ENCODE measurements at regions not wholly inside any gene's neighbourhood (a gene's known extent, or its start where the extent isn't known, plus 50 kb on each side); places are given as distances from the start of the nearest gene placed in this dataset.

DNA sequence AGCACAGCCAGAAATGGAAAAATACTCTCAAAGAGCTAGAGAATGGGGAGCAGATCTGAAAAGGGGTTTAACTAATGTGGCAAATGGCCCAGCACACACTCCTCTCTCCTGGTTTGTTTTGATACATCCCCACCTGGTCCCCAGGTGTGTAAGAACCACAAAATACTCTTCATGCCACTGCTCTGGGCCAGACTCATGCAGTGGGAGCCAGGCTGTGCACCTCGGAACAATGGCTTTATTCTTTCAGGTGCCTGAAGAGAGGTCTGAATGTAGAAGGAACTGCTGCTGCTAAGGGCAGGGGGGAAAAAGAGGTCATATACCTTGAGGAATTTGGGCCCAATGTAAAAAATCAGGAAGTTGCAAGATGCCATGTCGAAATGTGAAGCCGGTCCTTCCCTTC is 123.9 kb upstream of the ADAMTSL1 start:
- H3K4me1 Mint-ChIP-seq (ENCODE audit: unreplicated experiment): no peaks in the 10 kb centered on the region
- no peak for TF ChIP-seq CTCF (IDR thresholded peaks at IDR 0.05; ENCODE audit: unreplicated experiment)
- no peaks in the 10 kb centered on the region for H3K9me3 Mint-ChIP-seq (ENCODE audit: unreplicated experiment)
- DNase-seq (ENCODE audit: low spot score): no peak
- no peaks in the 10 kb centered on the region for H3K27me3 Mint-ChIP-seq (ENCODE audit: unreplicated experiment)
- no peak overlapping the region for H3K4me3 Mint-ChIP-seq (ENCODE audit: unreplicated experiment)
- H3K27ac Mint-ChIP-seq (ENCODE audit: unreplicated experiment): no peak overlapping the region
- no peaks in the 10 kb centered on the region for H3K36me3 Mint-ChIP-seq (ENCODE audit: low read depth, unreplicated experiment)

- TF ChIP-seq CTCF (IDR thresholded peaks at IDR 0.05; ENCODE audit: unreplicated experiment): no peak
- Mint-ChIP-seq H3K27ac (ENCODE audit: unreplicated experiment) (no peak overlapping the region), H3K4me3 (ENCODE audit: unreplicated experiment) (no peak overlapping the region), H3K27me3 (ENCODE audit: unreplicated experiment) (no peaks in the 10 kb centered on the region), H3K9me3 (ENCODE audit: unreplicated experiment) (no peaks in the 10 kb centered on the region), H3K36me3 (ENCODE audit: low read depth, unreplicated experiment) (no peaks in the 10 kb centered on the region), H3K4me1 (ENCODE audit: unreplicated experiment) (no peaks in the 10 kb centered on the region)
- DNase-seq (ENCODE audit: low spot score): no peak
Observed at GRCh38 chr9:18350995-18351595, 122.9 kb upstream of the ADAMTSL1 start.

DNA sequence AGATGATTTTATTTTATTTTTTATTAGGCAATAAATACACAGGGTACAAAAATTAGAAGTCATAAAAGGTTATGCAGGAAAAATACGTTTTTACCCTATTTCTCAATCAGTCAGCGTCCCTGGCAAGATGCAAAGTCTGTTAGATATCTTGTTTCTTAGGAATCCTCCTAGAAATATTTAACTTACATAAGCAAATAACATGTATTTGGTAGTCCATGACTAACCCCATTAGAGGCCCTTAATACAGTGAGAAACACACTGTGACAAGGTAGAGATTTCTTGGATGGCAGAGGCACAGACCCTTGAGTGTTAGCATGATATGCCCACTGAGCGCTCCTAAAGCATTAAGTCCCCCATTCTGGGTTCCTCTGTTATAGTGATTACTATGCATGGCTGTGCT is 121.2 kb upstream of the ADAMTSL1 start:
- H3K4me3 Mint-ChIP-seq (ENCODE audit: unreplicated experiment): no peak overlapping the region
- H3K27ac Mint-ChIP-seq (ENCODE audit: unreplicated experiment): no peak overlapping the region
- H3K27me3 Mint-ChIP-seq (ENCODE audit: unreplicated experiment): peaks cover 1% of the 10 kb centered on the region
- H3K36me3 Mint-ChIP-seq (ENCODE audit: low read depth, unreplicated experiment): no peaks in the 10 kb centered on the region
- no peaks in the 10 kb centered on the region for H3K4me1 Mint-ChIP-seq (ENCODE audit: unreplicated experiment)
- DNase-seq (ENCODE audit: low spot score): no peak
- no peak for TF ChIP-seq CTCF (IDR thresholded peaks at IDR 0.05; ENCODE audit: unreplicated experiment)
- H3K9me3 Mint-ChIP-seq (ENCODE audit: unreplicated experiment): no peaks in the 10 kb centered on the region

DNA sequence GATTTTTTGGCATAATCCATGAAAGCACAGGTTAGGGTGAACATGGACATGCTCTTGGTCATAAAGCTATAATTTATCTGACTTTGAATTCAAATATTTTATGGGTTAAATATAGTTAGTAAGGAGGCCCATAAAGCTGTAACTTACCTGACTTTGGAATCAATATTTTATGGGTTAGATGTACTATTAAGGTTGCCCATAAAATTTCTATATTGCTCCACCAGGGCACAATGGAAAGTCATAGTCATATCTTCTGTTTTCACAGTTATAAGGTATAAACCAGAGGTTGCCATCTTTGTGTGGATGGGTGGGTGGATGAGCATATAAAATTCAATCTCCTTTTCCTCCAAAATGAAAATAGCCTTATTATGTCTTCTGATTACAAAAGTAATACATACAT is 120.5 kb upstream of the ADAMTSL1 start:
- H3K9me3 Mint-ChIP-seq (ENCODE audit: unreplicated experiment): no peaks in the 10 kb centered on the region
- no peak overlapping the region for H3K4me3 Mint-ChIP-seq (ENCODE audit: unreplicated experiment)
- DNase-seq (ENCODE audit: low spot score): no peak
- H3K36me3 Mint-ChIP-seq (ENCODE audit: low read depth, unreplicated experiment): no peaks in the 10 kb centered on the region
- peaks cover 1% of the 10 kb centered on the region for H3K27me3 Mint-ChIP-seq (ENCODE audit: unreplicated experiment)
- TF ChIP-seq CTCF (IDR thresholded peaks at IDR 0.05; ENCODE audit: unreplicated experiment): no peak
- H3K4me1 Mint-ChIP-seq (ENCODE audit: unreplicated experiment): no peaks in the 10 kb centered on the region
- no peak overlapping the region for H3K27ac Mint-ChIP-seq (ENCODE audit: unreplicated experiment)

DNA sequence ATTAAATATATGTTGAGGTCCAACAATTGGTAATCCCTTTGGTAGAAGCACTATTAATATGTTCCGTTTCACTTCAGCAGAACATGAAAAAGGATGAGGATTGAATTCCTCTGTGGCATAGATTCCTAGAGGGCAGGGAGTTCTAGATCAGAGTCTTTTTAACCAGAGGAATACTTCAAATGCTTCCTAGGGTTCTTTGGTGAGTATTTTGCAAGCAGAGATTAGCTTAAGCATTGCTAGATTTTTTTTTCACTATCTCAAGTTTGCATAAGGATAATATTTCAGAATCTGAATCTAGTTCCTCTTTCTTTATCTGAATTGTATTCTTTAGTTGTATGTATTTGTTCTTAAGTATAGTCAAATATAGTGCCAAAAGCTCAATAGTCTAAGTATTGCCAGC is 116.6 kb upstream of the ADAMTSL1 start:
- H3K36me3 Mint-ChIP-seq (ENCODE audit: low read depth, unreplicated experiment): no peaks in the 10 kb centered on the region
- no peaks in the 10 kb centered on the region for H3K9me3 Mint-ChIP-seq (ENCODE audit: unreplicated experiment)
- peaks cover 1% of the 10 kb centered on the region for H3K27me3 Mint-ChIP-seq (ENCODE audit: unreplicated experiment)
- DNase-seq (ENCODE audit: low spot score): no peak
- no peak overlapping the region for H3K27ac Mint-ChIP-seq (ENCODE audit: unreplicated experiment)
- no peak overlapping the region for H3K4me3 Mint-ChIP-seq (ENCODE audit: unreplicated experiment)
- no peak for TF ChIP-seq CTCF (IDR thresholded peaks at IDR 0.05; ENCODE audit: unreplicated experiment)
- peaks cover 4% of the 10 kb centered on the region for H3K4me1 Mint-ChIP-seq (ENCODE audit: unreplicated experiment)

All from endothelial cell (in vitro differentiated cells).